Large intestine (tissue), 3 donors: ENCODE measurements at regions not wholly inside any gene's neighbourhood (a gene's known extent, or its start where the extent isn't known, plus 50 kb on each side); places are given as distances from the start of the nearest gene placed in this dataset.
"Not testable (repeated sequence)": the region's sequence is repeated elsewhere in the genome, so short reads cannot be mapped to it uniquely, and the experiment has no call there.

Experiments used
- DNase-seq, 2 donors: peaks; one replicate each; pipeline versions ENCODE4 v3.0.0 to v3.0.0-alpha.2; 2013
- H3K27ac ChIP-seq: one replicate; pipeline ENCODE4 v1.5.1; 2013; ENCODE audit warnings: low read length
- H3K27me3 ChIP-seq: 2 replicates; pipeline ENCODE4 v1.6.1; 2013; ENCODE audit warnings: low read length; ENCODE audit not compliant: control insufficient read depth, insufficient read depth
- H3K36me3 ChIP-seq: 2 replicates; pipeline ENCODE4 v1.6.1; 2013; ENCODE audit warnings: low read length; ENCODE audit not compliant: control insufficient read depth, insufficient read depth
- H3K4me1 ChIP-seq: one replicate; pipeline ENCODE4 v1.6.1; 2013; ENCODE audit warnings: low read length; ENCODE audit not compliant: control insufficient read depth, insufficient read depth
- H3K4me3 ChIP-seq: one replicate; pipeline ENCODE4 v1.5.1; 2013; ENCODE audit warnings: low read length
- H3K9me3 ChIP-seq: one replicate; pipeline ENCODE4 v1.6.1; 2013; ENCODE audit warnings: mild to moderate bottlenecking, low read depth, low read length, moderate library complexity; ENCODE audit not compliant: control insufficient read depth
- WGBS: methylation state at CpG from one replicate; pipeline ENCODE4 v1.1.5; 2013; ENCODE audit warnings: low lambda C conversion rate; ENCODE audit not compliant: insufficient coverage; 5-methylcytosine and 5-hydroxymethylcytosine counted together

GRCh38 chr7:76879733-76880288 is 152.3 kb downstream of the SPDYE17 start:
- not testable (repeated sequence) for H3K4me1 ChIP-seq, H3K4me3 ChIP-seq, DNase-seq, H3K9me3 ChIP-seq, H3K36me3 ChIP-seq, H3K27me3 ChIP-seq, H3K27ac ChIP-seq
- WGBS, result no CpG with 5 or more reads among the region's 7 CpGs

- H3K36me3 ChIP-seq, H3K4me3 ChIP-seq, DNase-seq, H3K4me1 ChIP-seq, H3K27ac ChIP-seq, H3K9me3 ChIP-seq, H3K27me3 ChIP-seq: not testable (repeated sequence)
Observed at GRCh38 chr7:76875760-76876159, 156.4 kb downstream of the SPDYE17 start.

DNA sequence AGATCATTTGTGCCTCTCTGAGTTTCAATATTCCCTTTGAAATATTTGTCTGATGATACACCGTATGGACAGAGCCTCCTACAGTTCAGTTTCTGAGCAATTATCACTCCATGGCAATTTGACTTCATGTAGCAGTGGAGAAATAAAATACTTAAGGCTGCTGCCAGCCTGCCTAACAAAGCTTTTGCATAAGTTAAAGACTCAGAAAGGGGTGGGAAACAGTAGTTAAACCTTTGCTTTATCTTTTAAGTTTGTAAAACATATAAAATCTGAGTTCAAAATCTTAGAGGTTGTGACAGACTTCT is 161.7 kb downstream of the SPDYE17 start:
- not testable (repeated sequence) for H3K4me3 ChIP-seq, H3K9me3 ChIP-seq, H3K27me3 ChIP-seq, H3K27ac ChIP-seq, H3K36me3 ChIP-seq, H3K4me1 ChIP-seq, DNase-seq
- no CpG with 5 or more reads among the region's 1 CpG for WGBS

DNA sequence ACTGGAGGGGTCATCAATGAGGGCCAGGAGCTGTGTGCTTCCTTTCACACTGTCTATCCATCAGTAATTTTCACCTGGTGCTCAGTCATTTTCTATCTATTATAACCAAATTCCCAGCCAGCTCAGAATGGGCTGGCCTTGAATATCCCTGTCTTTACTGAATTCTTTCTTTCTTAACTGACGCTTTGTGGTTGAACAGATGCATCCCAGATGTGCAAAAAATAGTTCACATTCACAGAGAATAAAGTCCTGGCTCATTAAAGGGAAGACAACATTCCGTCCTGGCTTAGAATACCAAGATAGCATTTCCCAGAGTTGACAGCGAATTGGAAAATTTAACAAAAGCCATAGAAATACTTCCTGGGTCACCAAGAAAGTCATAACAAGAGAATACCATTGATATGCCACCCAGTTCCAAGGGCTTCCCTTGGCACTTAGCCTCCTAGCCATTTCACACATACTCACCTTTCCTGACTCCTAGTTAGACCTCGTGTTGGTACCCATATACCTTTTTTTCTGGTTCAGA is 164.7 kb downstream of the SPDYE17 start:
- not testable (repeated sequence) for H3K27me3 ChIP-seq, H3K9me3 ChIP-seq, H3K27ac ChIP-seq, DNase-seq, H3K36me3 ChIP-seq, H3K4me1 ChIP-seq, H3K4me3 ChIP-seq
- no CpG with 5 or more reads among the region's 4 CpGs for WGBS

GRCh38 chr7:76863150-76863773 is 168.9 kb downstream of the SPDYE17 start:
- not testable (repeated sequence) for H3K4me3 ChIP-seq, H3K4me1 ChIP-seq, H3K9me3 ChIP-seq, DNase-seq, H3K27ac ChIP-seq, H3K27me3 ChIP-seq, H3K36me3 ChIP-seq
- WGBS, result 80% methylated on average over 1 of the region's 5 CpGs

- H3K9me3 ChIP-seq, H3K27ac ChIP-seq, H3K36me3 ChIP-seq, H3K4me3 ChIP-seq, DNase-seq, H3K4me1 ChIP-seq, H3K27me3 ChIP-seq: not testable (repeated sequence)
Observed at GRCh38 chr7:76862241-76862640, 169.9 kb downstream of the SPDYE17 start.

DNA sequence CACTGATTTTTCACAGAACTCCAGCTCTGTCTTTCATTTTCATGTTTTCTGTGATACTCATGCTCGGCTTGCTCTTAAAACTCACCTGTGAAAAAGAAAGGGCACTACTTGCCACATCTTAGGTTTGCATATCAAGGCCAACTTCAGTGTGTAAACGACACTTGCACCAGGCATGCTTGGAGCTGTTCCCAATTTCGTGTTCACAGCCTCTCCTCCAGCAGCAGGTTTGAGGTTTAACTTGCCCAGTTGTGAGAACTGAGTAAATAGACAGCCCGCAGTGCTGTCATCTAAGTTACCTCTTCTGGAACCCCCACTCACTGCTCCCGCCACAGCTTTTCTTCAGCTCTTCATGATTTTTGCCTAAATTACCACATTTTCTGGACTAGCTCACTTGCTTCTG is 172.2 kb downstream of the SPDYE17 start:
- H3K36me3 ChIP-seq, H3K27ac ChIP-seq, H3K27me3 ChIP-seq, H3K4me1 ChIP-seq, H3K4me3 ChIP-seq, DNase-seq, H3K9me3 ChIP-seq: not testable (repeated sequence)
- no CpG with 5 or more reads among the region's 5 CpGs for WGBS

DNA sequence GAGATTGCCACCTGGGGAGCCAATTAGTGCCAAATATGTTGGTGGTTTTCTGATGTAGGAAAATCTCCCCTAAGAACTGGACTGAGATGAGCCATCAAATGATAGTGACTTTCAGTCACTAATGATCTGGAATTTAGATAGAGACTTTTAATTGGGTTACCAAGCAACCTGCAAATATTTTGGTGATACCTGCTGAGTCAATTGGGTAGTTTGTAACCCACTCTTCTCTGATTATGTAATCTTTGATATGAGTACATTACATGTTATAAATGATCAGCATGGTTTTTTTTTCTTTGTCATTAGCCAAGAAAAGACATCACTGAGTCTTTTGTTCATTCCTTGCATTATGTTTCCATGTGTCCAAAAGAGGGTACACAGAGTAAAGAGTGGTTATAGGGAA is 177.5 kb downstream of the SPDYE17 start:
- not testable (repeated sequence) for H3K4me3 ChIP-seq, H3K9me3 ChIP-seq, H3K4me1 ChIP-seq, DNase-seq, H3K27me3 ChIP-seq, H3K36me3 ChIP-seq, H3K27ac ChIP-seq

DNA sequence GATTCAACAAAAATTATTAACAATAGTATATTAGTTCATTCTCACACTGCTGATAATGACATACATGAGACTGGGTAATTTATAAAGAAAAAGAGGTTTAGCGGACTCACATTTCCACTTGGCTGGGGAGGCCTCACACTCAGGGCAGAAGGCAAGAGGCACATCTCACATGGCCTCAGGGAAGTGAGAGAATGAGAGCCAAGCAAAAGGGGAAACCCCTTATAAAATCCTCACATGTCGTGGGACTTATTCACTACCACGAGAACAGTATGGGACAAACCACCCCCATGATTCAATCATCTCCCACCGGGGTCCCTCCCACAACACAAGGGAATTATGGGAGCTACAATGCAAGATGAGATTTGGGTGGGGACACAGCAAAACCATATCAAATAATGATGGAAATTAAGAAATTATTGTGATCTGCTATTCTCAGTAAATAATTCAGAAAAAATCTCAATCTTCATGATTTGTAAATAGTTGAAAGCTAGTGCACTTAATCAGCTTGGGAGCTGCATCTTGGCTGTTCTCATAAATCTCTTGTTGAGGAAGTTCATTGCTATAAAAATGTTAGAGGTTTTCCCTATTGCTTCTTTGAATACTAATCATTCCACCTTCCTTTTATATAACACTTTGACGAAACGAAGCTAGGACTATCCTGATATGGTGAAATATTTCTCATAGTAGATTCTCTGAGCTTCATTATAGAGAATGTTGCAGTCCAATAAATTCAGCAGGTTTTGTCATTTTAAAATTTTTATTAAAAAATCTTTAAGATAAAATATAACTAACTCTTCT is 179.2 kb downstream of the SPDYE17 start:
- not testable (repeated sequence) for H3K27me3 ChIP-seq, H3K27ac ChIP-seq, H3K4me1 ChIP-seq, H3K9me3 ChIP-seq, H3K4me3 ChIP-seq, DNase-seq, H3K36me3 ChIP-seq
- WGBS, result 100% methylated on average over 2 of the region's 6 CpGs

DNA sequence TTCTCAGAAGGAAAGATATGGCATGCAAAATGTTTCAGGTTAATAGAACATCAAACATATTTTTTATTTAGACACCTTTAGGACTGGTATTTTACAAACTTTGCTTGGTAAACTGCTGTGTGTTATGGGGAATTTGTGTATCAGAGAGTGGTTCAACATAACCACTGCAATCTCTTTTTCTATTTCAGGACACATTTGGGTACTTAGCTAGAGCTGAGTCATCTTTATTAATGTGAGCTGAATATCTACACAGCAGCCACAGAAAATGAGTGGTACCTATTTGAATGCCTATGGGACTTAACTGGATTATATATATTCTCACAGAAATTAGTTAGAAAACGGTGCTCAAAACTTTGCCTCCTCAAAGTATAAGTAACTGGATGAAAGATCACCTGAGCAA is 179.8 kb downstream of the SPDYE17 start:
- not testable (repeated sequence) for H3K4me3 ChIP-seq, H3K9me3 ChIP-seq, H3K36me3 ChIP-seq, H3K27me3 ChIP-seq, H3K4me1 ChIP-seq, DNase-seq, H3K27ac ChIP-seq
- WGBS, result no CpG with 5 or more reads among the region's 1 CpG

DNA sequence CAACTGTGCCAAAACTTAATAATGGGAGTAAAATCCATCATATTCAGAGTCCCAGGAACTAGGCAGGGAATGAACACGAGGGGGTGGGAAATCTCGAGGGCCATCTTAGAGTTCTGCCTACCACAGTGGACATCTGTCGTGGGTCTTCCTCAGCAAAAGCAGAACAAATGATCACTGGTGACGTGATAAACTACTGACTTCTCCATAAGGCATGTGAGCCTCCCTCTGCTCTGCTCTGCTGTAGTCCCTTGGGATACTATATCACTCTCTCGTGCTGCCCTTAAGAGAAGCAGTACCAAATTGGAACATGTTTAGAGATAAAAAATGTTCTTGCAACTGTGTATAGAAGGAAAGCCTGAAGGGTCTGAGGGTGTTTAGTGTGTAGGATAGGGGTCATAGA is 180.5 kb downstream of the SPDYE17 start:
- WGBS, result no CpG with 5 or more reads among the region's 5 CpGs
- DNase-seq, H3K36me3 ChIP-seq, H3K4me3 ChIP-seq, H3K27me3 ChIP-seq, H3K27ac ChIP-seq, H3K9me3 ChIP-seq, H3K4me1 ChIP-seq: not testable (repeated sequence)
